ENCODE measurements at regions not wholly inside any gene's neighbourhood (a gene's known extent, or its start where the extent isn't known, plus 50 kb on each side); places are given as distances from the start of the nearest gene placed in this dataset.
"Not testable (repeated sequence)": the region's sequence is repeated elsewhere in the genome, so short reads cannot be mapped to it uniquely, and the experiment has no call there.

GRCh38 chr16:88165683-88166082 lies 214.4 kb downstream of the BANP start:
- TF ChIP-seq CTCF (IDR thresholded peaks at IDR 0.05); POLR2A (IDR thresholded peaks at IDR 0.05); POLR2AphosphoS5 (IDR thresholded peaks at IDR 0.05; ENCODE audit: insufficient read depth in 1 of 2, low read depth in 1 of 2): not testable (repeated sequence)

All from vagina (tissue), 2 donors.